ENCODE measurements at regions not wholly inside any gene's neighbourhood (a gene's known extent, or its start where the extent isn't known, plus 50 kb on each side); places are given as distances from the start of the nearest gene placed in this dataset.
"Not testable (repeated sequence)": the region's sequence is repeated elsewhere in the genome, so short reads cannot be mapped to it uniquely, and the experiment has no call there.

DNA sequence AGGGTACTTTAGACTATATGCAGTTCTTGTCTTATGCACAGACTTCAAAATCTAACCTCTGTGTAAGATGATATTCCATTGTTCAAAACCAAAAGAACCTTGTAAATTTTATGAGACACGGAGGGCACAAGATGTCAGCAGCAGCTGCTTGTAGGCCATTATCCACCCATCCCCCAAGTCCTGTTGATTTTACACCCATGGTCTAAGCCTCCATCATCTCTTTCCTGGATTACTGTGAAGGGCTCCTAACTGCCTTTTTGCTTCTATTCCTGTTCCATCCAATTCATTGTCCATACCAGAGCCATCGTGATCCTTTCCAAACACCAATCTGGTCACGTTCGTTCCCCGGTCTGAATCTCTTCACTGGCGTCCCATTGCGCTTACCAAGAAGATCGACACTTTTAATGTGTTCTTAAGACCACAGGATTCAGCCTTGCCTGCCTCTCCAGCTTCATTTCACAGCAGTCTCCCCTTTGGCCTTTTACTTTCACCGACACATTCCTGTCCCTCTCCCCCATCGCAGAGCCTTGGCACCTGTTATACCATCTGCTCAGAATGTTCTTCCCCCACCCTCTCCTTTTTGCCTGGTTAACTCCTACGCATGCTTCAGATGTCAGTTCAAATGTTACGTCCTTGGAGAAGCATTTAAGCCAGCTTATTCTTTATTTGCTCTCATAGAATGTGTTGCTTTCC is 107.3 kb upstream of the POU3F1 start:
- DNase-seq: no peak

- no peak for DNase-seq
Measured at GRCh38 chr1:38153066-38153777, 106.6 kb upstream of the POU3F1 start.

DNA sequence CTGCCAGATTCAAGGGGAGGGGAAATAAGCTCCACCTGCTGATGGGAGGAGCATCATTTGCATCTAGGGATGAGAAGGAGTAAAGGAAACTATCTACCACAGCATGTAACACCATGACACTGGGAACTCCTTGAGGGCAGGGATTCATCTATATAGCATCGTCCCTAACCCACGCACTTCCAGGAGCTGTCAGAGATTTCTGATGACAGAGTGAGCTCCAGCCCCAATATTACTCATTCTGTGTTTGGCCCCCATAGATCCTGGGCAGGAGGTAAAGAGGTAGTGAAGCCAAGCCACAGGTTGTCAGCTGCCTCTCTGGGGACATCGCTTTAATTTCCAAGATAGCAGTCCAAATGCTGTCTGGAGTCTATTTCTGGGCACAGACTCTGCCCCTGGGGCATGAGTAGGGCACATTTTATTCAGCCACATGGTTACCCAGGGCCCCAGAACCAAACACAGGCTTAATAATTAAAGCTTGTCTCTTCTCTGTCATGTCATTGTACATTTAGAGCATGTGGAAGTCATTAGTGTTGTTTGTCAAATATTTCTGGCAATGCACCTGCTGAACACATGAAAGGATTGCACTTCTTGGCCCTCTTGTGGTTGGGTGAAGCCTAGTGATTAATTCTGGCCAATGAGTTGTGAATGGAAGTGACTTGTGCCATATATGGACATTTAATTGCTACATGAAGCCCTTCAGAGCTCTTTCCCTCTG is 105.9 kb upstream of the POU3F1 start:
- no peak for DNase-seq

- no peak for DNase-seq
Measured at GRCh38 chr1:38151399-38151798, 104.8 kb upstream of the POU3F1 start.

DNA sequence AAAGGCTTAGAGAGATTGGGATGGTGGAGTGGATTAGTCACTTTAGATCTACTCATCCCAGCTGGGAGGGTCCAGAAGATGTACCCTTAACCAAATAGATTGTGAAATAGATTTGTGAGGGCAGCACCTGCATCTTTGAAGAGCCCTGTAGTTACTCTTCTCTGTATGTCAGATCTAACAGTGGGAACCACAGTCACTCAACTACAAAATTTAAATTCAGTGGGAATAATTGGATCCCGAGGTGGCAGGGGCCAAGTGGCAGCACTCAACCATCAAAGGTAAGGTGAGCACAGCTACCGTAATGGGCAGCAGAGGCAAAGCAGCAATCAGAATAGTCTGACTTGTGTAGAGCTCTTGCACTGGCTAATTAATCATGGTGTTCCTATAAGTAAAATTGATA is 99.5 kb upstream of the POU3F1 start:
- not testable (repeated sequence) for DNase-seq

DNA sequence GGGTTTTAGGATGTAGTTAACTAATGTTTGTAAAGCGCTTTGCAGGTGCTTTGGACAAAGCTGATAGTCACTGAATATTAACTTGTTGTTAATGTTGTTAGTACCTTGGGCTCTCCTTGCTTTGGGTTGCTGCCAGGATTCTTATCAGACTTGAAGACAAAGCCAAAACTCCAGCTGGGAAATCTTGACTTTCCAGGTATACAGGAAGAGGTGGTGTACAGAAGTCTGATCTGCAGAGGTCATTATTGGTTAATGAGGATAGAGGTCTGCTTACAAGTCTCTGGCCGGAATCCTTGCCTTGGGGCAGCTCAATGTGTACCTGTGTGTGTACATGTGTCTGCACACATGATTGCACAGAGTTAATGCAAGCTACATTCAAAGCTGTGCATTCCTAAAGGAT is 96.0 kb upstream of the POU3F1 start:
- no peak for DNase-seq

- DNase-seq: no peak
Measured at GRCh38 chr1:38141483-38141882, 94.9 kb upstream of the POU3F1 start.

DNA sequence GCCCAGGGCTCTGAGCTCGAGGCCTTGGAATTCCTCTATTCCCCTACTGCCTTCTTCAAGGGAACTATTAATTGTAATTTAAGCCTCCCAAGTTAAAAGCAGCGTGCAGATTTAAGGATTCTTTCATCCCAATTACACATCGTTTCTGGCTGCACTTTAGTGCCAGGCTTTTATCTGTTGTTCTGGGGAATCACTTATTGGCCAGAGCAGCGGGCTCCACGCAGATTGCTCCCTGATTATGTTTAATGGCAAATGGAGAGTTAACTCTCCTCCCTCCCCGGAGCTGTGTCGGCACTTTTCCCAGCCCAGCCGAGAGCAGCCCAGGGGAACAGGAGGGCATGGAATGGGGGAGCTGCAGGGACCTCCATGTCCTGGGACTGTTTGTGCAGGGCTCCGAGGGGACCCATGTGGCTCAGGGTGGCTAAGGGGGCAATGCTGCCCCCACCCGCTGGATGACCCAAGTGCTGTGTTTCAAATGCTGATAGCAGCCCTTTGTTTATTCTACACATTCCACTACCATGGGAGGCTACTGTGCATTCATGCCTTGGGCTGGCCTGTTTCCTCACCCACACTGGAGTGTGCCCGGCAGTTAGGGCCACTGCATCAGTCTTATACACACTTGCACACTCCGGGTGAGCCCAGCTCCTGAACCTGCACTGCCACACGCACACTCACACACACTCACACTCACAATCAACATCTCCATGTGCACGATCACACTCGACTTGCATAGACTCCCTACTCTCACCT is 93.3 kb upstream of the POU3F1 start:
- DNase-seq: no peak

DNA sequence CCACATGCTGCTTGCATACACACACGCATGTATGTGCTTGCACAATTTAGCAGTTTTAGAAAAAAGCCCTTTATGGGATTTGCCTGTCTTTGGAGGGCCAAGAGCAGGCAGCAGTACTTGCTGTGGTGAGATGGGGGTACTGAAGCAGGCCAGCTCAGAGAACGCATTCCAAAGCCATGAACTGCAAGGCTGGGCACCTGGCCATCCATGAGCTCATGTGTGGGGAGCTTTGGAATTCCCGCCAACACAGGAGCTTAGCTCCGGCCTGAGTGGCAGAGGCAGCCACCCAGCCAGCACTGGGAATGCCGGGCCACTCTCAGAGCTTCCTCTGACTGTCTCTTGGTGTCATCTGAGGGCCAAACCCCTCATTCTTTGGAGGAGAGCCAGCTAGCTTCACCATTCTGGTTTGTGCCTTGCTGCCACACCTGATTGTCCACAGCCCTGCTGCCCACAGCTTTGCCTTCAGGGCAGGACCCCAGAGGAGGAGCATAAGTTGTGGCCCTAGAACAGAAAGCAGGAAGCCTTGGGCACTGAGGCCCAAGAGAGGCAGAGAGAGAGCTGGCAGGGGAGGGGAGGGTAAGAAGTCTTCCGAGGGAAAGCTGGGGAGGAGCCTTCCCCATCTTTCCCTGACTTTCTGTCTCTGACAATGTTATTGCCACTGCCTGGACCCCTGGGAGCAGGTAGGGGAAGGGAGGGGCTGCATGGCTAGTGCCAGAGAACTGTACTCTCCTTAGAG is 92.1 kb upstream of the POU3F1 start:
- DNase-seq: no peak

DNA sequence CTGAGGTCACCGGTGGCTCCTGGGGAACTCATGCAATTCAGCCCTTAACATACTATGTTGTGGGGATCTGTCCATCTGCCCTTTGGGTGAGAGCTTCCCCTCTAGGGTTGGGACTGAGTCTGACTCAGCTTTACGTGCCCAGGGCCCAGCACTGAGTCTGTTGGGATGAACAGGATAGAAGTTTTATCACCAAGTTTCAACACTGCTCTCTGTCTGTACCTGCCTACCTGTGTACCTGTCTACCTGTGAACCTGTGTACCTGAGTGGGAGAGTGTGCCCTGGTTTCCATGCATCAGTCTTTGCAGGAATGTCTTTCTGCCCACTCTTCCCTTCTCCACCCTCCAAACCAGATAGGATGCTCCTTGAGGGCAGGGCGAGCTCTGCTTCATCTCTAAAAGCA is 90.6 kb upstream of the POU3F1 start:
- no peak for DNase-seq

DNA sequence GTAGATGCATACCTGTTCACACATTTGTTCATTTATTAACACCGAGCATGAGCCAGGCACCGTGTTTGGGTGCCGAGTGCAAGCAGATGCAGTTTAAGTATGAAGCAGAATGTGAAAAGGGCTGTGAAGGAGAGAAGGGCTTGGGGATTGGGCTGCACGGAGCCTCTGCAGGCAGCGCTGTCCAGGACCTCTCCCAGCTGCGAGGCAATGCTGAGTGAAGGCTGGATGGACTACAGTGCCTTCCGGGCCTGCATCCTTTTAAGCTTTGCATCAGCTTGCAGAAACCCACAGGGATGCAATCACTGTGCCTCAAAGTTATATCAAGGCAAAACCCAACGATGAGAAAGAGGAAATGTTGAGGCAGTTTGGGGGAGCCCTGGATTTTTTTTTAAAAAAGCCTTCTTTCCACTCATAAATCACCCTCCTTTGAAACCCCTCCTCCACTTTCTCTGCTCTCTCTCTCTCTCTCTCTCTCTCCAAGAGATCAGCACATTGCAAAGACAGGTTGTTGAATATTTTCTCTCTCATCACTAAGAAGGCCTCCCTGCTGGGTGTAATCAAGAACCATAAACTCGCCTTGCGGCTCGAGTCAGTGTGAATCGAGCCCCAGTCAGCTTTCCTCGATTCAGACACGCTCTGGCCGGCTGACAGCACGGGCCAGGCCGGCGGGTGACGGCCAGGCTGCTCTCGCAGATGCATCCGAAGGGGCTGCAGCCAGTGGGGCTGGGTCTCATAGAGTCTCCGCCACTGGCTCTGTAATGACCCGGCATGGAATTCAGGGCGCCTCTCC is 89.2 kb upstream of the POU3F1 start:
- DNase-seq: no peak

- DNase-seq: no peak
Measured at GRCh38 chr1:38134294-38134755, 87.7 kb upstream of the POU3F1 start.

DNA sequence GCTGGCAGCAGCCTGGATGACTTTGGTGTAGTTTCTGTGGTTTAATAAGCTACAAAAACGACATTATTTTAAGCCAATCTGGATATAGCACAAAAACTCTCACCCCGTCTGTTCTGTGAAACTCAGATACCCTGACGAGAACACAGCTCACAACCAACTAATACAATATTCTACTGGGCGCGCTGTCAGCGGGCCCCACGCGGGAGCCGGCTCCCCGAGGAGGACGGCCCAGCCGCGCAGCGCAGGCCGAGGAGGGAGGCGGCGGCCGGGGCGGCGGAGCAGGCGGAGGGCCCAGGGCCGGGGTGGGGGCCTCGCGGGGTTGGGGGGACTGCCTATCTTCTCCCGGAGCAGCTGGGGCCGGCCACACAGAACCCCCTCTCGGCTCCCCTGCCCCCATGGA is 87.2 kb upstream of the POU3F1 start:
- no peak for DNase-seq

- no peak for DNase-seq
Measured at GRCh38 chr1:38133304-38133703, 86.7 kb upstream of the POU3F1 start.

DNA sequence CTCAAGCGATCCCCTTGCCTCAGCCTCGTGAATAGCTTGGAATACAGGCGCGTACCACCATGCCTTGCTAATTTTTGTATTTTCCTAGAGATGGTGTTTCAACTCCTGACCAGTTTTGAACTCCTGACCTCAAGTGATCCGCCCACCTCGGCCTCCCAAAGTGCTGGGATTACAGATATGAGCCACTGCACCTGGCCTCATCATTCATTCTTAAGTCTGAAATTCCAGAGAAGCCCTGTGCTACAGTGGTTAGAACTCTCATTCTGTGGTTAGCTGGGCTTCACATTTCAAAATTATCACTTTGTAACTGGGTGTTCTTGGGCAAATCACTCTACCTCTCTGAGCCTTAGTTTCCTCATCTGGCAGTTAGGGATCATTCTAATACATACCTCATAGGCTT is 86.1 kb upstream of the POU3F1 start:
- no peak for DNase-seq

- DNase-seq: no peak
Measured at GRCh38 chr1:38131024-38131585, 84.5 kb upstream of the POU3F1 start.

DNA sequence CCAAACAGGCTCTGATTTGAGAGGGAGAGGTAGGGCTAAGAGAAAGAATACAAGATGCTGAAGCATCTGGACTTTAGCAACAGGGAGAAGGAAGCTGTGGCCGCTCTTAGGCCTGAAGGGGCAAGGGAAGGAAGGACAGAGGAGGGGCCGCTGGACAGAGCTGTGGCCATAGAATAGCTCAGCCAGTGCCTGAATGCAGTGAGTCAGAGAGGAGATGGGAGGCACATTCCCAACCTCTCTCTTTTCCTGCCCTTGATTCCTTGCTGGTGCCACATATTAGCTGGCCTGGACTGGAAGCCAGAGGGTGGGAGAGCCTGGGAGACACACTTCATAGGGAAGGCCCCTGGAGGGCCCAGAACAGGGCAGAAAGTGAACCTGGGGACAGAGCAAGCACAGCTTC is 83.4 kb upstream of the POU3F1 start:
- DNase-seq: no peak

GRCh38 chr1:38129473-38129872 is 82.9 kb upstream of the POU3F1 start:
- no peak for DNase-seq

GRCh38 chr1:38128926-38129453 is 82.4 kb upstream of the POU3F1 start:
- DNase-seq: no peak

GRCh38 chr1:38128511-38128910 is 81.9 kb upstream of the POU3F1 start:
- DNase-seq: no peak

GRCh38 chr1:38127428-38127827 is 80.8 kb upstream of the POU3F1 start:
- no peak for DNase-seq
